ENCODE measurements at regions not wholly inside any gene's neighbourhood (a gene's known extent, or its start where the extent isn't known, plus 50 kb on each side); places are given as distances from the start of the nearest gene placed in this dataset.
A peak's percentile ranks its signal among the peaks of the same experiment; 100 is the strongest.

DNA sequence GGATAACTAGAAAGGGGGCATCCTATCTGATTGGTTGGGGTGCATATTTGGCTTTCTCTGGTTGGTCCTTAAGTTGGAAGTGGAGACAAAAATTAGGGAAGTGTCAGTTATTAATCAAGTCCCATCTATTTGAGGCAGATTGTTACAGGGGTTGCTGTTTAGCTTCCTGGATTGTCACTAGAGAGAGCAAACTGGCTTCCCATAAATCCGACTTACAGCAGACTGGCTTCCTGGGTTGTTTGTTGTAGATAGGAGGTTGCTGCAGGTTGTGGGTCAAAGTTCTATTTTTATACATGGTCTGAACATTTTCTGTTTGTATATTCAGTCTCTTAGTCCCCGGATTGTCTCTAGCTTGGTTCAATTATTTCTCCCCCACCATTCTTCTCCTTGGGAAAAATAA lies 106.1 kb upstream of the HABP2 start:
- DNase-seq: no peak

DNA sequence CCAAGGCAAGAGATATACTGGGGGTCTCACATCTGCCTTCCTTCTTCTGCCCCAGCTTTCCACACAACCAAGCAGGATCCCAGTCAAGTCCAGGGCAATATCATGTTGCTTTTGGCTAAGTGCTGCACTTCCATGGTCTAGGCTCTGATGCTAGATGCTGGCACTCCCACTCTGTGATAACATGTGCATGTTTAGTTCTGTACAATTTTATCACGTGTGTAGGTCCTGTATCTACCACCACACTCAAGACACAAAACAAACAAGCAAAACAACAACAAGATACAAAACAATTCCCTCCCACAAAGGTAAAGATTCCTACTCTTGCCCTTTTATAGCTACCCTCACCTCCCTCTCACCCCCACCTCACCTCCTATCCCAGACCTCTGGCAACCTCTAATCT lies 105.6 kb upstream of the HABP2 start:
- DNase-seq: no peak

DNA sequence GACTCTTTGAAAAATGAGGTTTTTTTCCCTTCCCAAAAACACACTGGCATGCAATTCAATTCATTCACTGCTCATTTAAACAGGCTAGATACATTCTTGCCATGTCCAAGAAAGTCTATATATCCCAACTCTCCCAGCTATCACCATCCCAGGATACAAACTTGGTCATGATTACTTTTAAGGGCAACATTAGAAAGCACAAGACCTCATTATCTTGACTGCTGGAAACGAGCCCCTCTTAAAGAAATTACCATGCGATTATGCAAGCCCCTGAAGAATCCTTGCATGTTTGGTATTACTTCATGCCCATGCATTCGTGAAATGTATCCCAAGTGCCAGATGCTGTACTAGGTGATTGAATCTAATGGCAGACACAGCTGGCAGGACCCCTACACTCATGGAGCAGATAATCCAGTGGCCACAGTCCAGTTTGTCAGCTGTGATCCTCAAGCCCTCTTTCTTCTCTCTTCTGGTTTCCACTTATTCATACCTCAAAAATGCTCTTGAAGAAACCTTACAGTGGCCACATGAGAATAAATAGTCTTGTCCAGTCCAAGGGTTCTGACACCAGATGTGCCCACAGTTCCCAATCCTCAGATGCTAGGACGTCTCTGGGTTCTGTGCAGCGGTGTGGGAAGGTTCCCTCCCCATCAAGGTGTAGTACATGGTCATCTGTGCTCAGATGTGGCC lies 103.7 kb upstream of the HABP2 start:
- DNase-seq: no peak

DNA sequence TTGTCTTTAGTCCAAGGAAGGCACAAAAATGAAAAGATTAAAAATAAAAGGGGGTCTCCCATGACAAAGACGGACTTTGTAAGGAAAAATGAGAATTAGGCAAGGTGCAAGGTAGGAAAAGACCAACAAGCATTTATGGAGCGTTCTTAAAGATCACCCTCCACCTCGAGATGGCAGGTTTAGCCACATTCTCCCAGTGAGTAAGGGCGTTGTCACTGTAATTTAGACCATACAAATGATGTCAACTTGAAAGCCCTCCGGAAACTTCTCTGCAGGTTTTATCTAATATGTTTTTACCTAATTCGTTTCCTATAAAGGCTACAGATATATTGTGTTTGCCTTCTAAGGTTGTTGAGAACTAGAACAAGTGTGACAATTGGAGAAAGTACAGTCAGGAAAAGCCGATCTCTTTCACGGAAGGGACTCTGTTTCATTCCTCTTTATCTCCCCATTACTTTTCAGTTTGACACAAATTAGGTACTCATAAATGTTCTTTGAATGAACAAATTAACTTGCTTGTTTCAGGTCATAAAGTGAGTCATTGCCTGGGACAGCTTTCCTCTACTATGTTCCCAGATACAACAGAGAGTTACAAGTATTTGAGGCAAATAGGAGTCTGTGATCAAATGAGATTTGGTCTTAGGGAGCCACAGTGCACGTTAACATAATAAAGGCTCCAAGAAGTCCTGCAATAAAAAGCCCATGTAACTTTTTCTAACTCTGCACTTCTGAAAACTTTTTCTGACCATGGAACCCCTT lies 102.6 kb upstream of the HABP2 start:
- no peak for DNase-seq

DNA sequence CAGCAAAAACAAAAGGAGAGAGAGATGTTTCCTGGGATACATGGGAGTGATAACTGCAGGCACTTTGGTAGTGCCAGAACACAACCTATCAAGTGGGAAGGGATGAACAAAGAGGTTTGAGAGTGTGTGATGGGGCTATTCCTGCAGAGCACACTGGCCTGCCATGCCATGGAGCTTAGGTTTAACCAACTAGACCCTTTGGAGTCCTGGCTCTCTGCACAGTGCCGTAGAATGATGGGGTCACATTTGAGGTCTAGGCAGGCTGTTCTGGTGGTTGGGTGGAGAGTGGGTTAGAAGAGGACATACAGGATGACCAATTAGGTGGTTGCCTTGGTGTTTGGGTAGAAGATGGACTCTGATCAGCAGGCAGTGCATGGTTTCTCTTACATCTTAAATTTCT lies 101.9 kb upstream of the HABP2 start:
- no peak for DNase-seq

DNA sequence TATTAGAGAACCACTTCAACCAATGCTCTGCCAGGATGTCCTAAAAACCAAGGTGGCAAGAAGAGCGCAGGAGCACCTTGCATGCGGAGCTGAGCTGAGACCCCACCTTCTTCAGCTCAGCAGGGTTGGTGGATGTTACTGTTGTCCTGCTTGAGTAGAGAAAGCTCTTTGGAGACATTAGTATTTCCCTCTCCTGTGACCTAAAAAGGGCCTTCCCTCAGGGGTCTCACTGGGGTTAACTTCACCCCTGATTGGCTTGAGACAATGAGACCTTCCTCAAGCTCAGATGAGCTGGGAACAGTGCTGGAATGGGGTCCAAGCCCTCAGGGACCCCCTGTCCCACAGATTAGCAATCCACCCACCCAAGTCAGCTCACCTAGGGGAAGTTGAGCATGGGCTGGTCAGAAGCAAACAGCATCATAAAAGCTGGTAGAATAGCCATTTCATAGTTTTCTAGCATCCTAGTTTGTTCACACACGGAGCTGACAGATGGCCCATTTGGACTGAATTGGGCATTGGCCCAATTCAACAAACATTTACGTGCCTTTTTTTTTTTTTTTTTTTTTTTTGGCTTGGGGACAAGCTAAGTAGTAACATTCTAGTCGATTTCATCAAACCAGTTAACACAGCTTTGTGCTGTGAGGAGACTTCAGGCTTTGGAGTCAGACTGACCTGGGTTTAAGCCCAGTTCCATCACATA lies 100.6 kb upstream of the HABP2 start:
- no peak for DNase-seq

DNA sequence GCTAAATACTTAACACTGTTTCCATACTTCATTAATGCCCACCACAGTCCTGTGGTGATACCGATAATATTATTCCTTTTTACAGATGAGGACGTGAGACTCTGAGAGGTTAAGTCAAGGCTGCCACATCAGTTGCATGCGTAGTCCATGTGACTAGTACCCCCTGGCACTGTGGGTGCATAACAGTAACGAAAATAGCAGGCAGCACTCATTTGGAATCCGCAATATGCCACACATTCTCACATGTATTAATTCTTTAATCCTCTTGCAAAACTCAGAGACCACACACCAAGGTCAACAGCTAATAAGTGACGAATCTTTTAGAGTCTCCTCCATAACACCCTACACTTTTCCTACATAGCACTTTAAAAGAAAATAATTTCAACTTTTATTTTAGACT lies 99.5 kb upstream of the HABP2 start:
- no peak for DNase-seq

DNA sequence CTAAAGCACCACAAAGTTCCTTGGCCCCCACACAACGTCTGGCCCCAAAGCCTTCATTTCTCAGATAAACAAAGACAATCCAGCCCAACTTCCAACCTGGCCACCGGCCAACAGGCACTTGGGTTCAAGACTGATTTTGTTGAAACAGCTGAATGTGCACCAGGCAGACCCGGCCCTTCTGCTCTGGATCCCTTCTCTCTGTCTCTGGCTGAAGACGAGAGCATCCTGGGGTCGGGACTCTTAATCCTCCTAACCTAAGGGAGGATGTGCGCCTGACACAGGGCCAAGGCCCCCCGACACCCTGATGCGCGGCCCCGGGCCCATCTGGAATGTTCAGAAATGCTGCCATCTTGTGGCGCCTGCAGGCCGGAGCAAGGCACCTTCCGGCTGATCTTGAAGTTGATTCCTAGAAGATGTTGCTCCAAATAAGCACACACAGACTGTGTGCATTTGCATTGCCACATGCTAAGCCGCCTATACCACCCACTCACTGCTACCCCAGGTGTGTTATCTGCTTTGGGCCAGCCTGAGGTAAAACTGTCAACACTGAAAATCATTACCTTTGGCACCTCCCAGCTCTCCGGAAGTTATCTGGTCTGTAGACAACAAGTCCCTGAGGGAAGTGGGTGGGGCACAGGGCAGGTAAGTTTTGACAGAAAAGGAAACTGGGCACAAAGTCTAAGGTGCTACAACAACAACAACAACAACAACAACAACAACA lies 98.4 kb upstream of the HABP2 start:
- DNase-seq: peak; percentile 82

DNA sequence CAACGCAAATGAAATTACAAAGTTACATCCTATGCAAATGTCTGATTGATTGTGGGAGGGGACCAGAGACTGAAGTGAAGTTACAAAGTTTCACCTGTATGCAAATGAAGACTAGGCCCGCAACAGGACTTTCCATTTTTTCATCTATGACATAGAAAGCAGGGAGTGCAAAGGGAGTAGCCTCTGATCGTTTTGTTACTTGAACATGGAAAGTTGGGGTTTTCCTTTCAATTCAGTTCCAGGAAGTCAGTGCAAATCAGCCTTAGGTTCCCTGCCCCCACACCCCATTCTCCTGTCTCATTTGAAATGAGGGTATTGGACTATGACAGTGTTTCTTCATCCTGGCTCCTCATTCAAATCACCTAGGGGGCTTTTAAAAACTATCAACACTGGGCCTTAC lies 96.9 kb upstream of the HABP2 start:
- no peak for DNase-seq

DNA sequence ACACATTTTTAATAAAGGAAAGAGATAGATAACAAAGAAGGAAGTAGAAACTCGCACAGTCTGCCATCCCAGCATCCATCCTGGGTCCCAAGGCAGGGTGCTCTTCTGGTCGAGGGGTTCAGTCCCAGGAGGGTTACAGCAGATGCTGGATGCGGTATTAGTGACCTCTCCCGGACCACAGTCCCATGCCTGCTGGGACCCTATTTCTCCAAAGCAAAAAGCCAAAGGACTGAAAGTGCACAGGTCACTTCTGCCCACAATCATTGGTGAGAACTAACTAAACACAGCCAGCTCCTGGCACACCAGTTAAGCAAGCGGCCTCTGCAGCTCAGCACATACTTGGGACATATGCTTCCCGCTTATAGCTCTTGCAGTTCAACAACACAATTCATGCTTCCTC lies 96.1 kb upstream of the HABP2 start:
- no peak for DNase-seq

DNA sequence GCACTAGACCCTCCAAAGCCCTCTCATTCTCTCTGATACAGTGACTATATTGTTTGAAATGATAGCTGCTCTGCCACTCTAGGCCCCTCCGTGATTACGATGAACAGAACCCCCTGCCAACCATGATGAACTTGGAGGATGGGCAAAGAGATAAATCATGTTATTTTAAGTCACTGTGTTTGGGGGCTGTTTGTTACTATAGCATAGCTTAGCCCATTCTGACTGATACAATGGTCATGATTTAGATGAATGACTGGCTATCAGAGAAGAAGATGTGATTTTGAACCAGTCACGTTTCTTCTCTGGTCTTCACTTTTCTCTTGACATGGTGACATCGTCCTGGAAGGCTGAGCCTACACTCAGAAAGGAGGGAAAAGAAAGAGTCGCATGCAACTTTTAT lies 95.4 kb upstream of the HABP2 start:
- DNase-seq: no peak

DNA sequence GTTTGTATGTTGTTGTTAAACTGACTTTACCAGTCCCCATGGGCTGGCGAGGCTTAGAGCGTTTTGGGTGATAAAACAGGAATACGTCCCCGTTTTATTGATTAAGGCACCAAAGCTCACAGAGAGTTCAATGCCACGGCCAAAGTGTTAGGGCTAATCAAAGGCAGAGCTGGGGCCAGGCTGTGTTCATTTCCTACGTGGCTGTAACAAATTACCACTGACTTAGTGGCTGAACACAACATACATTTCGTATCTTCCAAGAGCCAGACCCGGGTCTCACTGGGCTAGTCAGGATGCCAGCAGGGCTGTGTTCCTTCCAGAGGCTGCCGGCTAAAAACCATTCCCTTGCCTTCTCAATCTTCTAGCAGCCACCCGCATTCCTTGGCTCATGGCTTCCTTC lies 94.4 kb upstream of the HABP2 start:
- DNase-seq: no peak

DNA sequence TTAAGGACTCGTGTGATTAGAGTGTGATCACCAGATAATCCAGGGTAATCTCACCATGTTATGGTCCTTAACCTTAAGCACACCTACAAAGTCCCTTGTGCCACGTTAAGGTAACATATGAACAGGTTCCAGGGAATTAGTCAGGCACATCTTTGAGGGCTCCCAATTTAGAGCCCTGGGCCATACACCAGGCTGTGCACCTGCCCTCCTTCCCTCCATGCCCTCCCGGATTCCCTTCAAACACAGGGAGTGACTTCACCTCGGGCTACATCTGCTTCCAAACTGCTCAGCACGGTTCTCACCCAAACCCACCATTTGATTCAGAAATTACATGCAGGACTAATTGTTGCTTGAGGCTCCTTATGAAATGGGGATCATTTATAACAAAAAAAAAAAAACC lies 93.9 kb upstream of the HABP2 start:
- no peak for DNase-seq

DNA sequence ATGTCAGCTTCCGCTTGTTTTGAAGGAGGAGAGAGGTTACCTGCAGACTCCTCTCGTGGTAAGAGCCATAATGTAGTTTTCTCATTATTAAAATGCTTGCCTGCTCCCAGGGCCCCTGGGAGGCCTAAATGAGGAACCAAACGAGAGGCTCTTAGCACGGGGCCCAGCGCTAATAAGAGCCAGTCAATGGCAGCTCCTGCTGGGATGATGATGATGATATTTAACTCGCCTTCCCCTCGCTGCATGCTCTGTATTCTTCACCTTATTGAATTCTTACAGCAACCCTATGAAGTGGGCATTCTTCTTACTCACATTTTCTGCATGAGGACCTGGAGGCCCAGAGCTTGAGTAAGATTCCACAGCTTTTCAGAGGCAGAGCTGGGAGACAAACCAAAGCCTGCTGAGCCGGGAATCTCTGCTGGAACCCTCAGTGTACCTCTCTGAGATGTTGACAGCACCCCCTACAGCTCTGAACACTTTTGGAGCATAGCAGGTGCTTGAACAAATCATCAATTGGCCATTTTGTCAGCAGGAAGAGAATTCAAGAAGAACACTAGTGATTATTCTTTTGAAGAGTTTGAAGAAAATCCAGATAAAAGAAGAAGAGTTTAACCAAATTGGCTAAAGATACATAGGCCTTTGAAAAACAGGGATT lies 93.1 kb upstream of the HABP2 start:
- peak; percentile 45 for DNase-seq

DNA sequence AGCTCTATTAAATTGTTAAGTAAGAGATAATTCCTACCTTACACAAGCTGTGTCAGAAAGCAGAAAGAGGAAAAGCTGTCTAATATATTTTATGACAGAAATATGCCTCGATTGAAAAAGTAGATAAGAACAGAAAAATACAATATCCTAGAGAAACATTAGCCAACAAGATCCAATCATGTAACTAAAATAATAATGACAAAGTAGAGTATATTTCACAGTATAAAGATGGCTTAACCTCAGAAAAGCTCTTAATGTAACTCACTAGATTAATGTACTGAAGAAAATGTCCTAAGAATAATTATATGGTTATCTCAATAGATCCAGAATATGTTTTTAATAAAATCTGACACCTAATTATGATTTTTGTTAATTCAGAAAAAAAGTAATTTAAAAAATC lies 89.8 kb upstream of the HABP2 start:
- no peak for DNase-seq

DNA sequence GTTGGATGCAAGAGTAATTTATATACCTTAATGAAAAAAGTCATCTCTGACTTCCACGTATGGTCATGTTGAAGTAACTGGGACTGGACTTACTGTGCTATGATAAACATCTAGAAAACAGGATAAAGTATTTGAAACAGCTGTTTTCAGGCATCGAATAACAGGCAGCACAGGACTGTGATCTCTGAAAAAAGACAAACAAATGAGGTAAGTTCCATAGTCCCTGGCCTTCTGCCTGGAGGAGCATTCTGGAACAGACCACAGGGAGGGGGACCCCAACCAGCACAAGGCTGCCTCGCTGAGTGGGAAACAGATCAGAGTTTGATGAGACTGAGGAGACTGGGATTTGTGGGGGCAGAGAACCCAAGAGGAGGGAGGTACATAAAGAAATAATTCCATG lies 89.1 kb upstream of the HABP2 start:
- peak; percentile 55 for DNase-seq

DNA sequence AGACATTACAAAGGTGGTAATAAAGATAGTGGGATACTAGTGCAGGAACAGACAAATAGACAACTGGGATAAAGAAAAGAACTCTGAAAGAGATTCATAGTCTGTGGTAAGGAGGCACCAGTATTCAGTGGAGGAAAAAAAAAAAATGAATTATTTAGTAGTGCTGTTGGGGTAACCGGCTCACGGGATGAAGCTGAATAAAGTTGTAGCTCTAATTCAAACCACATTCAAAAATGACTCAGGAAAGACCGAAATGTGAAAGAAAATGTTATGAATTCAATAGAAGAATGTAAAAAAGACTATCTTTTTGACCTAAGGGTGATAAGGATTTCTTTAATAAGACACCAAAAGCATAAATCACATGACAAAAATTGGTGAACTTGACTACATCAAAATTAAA lies 83.1 kb upstream of the HABP2 start:
- DNase-seq: no peak

DNA sequence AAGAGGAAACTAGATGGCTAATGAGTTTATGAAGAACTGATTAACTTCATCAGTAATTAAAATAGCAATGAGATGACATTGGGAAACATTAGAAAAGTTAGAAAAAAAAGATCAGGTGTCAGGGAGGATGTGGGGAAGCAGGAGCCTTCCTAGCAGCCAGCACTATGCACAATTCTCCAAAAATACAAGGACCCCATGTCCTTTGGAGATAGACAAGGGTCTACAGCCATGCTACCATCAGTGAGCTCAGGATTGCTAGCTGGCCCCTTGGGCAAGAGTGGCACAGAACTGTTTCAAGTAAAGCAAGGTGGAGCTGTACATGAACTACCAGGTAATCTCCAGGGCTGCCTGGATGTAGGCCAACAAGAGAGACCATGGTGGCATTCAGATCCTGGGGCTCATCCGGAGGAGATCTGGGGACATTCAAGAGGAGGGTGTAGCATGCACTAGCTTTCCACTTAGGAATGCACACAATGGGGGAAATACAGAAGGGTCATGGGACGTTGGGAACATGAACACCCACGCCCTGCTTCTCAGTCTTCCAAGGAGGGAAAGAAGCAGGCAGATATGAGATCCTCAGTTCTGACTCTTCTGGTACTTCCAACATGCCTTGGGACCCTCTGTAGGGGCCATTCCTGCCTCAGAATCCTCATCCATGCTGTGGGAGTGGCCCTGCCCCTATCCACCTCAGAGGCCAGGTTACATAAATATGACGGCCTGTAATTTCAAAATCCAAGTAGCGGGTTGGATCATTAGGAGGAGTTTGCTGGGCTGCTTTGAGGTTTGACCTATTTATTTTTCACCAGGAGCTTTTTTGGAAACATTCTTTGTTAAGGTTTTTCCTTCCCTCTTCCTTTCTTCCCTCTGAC lies 82.2 kb upstream of the HABP2 start:
- no peak for DNase-seq

DNA sequence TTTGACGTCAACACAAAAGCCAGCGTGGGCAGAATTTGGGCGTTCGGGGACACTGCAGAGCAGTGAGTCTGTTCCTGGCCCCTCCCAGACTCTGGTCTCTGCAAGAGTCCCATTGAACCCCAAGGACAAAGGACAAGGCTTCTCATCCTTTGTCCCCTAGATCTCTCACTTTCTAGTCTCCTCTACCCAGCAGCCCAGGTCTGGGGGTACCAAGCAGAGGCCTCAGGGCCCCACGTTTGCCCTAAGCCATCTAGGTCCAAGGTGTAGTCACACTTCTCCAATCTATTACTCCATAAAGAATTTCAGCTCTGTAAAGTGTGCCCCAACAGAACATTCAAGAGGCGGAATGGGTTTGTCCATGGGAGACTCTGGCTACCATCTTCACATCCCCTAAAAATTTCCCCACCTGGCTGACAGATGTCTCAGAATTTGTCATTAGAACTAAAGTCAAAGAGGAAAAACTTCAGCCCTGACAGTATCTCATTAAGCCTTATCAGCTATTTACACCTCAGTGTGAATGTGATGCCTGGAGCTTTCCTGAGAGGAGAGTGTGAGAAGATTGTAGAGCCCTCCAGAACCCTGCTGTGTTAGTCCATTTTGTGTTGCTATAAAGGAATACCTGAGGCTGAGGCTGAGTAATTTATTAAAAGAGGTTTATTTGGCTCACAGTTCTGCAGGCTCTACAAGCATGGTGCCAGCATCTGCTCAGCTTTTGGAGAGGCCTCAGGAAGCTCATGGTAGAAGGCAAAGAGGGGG lies 81.4 kb upstream of the HABP2 start:
- no peak for DNase-seq

DNA sequence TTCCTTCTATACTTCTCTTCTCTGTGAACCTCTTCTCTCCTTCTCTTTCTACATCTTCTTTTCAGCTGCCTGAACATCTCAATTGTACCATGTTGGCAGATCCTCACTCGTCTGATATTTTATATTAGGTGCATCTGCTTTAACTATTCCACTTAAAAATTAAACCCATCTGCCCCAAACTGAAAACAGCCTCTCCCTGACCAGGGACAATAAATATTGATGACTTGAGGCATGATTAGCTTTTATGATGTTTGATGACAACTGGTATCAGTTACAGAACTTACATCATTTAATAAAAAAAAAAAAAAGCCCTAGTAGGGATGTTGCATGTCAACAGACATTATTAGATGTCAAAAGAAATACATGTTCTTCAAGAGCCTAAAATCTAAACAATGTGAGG lies 79.8 kb upstream of the HABP2 start:
- DNase-seq: no peak

DNA sequence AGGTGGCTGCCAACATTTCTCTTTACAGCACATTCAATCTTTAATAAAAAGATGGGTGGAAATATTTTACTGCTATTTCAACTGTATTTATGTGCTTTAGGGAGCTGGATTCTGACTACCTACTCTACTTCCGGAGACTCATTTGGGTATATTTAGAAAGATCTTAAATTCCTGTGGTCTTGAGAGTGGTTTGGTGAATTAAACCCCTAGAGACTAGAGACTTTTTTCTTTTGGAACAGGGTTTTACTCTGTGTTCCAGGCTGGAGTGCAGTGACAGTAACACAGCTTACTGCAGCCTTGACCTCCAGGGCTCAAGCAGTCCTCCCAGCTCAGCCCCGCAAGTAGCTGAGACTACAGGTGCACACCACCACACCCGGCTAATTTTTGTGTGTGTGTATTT lies 79.0 kb upstream of the HABP2 start:
- no peak for DNase-seq

All from eye (tissue), 1 donor.